ENCODE measurements at regions not wholly inside any gene's neighbourhood (a gene's known extent, or its start where the extent isn't known, plus 50 kb on each side); places are given as distances from the start of the nearest gene placed in this dataset.
"Not testable (repeated sequence)": the region's sequence is repeated elsewhere in the genome, so short reads cannot be mapped to it uniquely, and the experiment has no call there.

DNA sequence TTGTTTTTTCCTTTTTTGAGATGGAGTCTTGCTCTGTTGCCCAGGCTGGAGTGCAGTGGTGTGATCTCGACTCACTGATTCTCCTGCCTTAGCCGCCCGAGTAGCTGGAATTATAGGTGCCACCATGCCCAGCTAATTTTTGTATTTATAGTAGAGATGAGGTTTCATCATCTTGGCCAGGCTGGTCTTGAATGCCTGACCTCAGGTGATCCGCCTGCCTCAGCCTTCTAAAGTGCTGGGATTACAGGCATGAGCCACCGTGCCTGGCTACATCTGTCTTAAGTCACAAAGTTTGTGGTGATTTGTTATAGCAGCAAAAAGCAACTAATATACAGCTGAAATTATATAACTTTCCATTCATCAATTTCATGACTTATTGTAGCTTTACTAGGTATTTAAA lies 198.2 kb downstream of the JCAD start:
- DNase-seq (ENCODE audit: extremely low read depth in 1 of 11, low read depth in 9 of 11, low spot score in 4 of 11) = not testable (repeated sequence)

DNA sequence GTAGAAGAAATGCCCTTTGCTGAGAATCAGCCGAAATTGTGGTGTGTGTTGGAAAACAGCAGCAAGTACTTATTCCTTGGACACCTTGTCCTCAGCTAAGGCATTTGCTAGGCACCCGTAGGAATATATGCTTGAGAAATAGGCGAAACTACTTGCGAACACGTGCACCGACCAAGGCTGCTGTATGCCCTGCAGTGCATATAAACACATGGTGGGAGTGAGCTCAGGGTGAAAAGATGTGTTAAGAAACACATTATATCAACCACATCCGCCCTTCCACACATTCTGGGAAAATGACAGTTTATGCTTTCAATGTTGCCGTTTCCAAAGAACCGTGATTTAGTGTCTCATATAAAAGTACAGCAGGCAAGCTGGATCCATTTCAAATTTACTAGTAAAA lies 199.2 kb downstream of the JCAD start:
- DNase-seq (ENCODE audit: extremely low read depth in 1 of 11, low read depth in 9 of 11, low spot score in 4 of 11) = no peak

DNA sequence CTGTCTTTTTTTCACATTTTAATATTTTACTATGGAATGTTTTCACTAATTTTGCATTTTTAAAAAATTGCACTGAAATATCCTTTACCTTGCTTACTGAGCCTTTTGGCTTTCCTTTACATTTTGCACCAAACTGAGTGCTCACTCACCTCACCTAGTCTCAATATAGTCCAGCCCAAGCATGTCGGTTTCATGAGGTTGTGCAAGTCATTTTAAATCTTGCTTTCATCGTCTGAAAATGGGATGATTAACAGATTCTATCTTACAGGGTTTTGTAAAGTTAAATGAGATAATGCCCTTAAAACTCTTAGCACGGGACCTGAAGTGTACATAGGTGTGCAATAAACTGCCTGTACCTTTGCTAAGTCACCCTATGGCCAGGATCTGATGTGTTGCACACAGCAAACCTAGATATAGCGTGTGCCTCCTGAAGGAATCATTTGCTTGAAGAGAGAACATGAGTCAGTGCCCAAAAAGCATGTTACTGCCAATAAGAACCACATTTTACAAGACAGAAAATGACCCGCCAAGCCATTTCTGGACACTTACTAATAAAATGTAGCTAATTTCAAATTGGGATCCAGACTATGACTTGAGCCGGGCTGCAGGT lies 199.8 kb downstream of the JCAD start:
- DNase-seq (ENCODE audit: extremely low read depth in 1 of 11, low read depth in 9 of 11, low spot score in 4 of 11) = no peak

- DNase-seq (ENCODE audit: extremely low read depth in 1 of 11, low read depth in 9 of 11, low spot score in 4 of 11) = no peak
These were observed 200.6 kb downstream of the JCAD start for GRCh38 chr10:29858702-29859267.

DNA sequence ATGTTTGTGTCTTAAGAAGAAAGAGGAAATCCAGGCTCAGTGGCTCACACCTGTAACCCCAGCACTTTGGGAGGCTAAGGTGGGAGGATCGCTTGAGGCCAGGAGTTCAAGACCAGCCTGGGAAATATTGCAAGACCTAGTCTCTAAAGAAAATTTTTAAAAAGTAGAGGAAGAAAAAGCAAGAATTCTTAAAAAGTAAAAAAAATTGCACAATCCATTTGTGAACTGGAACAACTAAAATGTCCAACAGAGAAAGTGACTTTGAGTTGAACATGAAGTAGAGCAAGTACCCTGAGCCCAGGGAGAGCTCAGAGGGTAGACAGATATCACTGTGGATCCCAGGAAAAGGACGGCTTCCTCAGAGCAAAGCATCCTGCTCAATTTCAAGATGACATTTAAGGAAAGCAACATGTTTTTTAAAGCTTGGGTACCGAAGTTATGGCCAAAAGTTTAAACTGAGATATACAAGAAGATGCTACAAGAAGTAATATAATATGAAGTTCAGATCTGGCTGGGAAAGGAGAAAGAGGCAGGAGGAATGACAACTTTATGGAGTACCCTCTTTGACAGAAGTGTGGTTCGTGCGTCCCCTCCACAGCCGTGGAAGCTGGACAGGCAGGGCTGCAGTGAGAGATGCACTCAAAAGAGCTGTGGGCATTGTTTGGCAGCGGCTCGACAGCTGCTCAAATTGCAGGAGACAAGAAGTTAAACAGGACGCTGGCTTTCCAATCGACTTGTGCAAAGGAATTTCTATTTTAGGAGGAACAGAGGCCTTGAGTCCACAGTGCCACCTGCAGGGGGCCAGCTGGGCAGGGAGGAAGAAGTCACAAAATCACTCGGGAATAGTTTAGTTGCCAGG lies 201.3 kb downstream of the JCAD start:
- DNase-seq (ENCODE audit: extremely low read depth in 1 of 11, low read depth in 9 of 11, low spot score in 4 of 11) = peak in 3 of 11 donors; percentile 34 to 63 (median 47)

DNA sequence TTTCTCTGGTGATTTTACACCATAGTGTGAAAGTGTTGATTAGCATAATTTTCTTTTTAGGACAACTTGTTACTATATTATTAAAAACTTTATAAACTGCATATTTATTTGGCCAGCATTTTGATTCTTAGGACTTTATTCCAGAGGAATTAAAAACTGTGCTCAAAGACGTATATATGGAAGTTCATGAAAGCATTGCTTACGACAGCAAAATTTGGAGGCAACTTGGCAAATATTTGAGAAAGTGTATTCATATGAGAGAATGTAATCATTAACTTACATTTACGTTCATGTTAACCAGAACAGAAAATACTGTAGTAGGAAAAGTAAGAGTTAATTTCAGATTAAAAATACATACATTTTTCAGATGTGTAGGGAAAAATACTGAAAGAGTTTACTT lies 203.1 kb downstream of the JCAD start:
- no peak for DNase-seq (ENCODE audit: extremely low read depth in 1 of 11, low read depth in 9 of 11, low spot score in 4 of 11)

DNA sequence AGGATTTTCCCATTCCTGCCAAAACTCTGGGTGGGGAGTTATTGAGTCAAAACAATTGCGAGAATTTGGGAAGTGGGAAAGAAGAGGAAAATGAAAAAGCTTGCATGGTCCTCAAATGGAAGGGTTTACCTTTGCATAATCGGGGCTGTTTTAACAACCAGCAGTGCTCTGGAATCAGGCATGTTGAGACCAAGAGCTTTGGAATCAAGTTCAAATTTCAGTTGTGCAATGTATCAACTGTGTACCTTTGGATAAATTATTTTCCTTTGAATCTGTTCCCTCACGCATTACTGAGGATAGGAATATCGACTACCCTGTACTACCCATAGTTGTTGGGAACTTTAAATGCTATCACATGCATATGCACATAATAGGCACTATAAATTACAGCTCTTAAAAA lies 205.5 kb downstream of the JCAD start:
- DNase-seq (ENCODE audit: extremely low read depth in 1 of 11, low read depth in 9 of 11, low spot score in 4 of 11) = no peak

GRCh38 chr10:29851241-29851640 lies 208.1 kb downstream of the JCAD start:
- DNase-seq (ENCODE audit: extremely low read depth in 1 of 11, low read depth in 9 of 11, low spot score in 4 of 11) = no peak

GRCh38 chr10:29850371-29850770 lies 209.0 kb downstream of the JCAD start:
- no peak for DNase-seq (ENCODE audit: extremely low read depth in 1 of 11, low read depth in 9 of 11, low spot score in 4 of 11)

- DNase-seq (ENCODE audit: extremely low read depth in 1 of 11, low read depth in 9 of 11, low spot score in 4 of 11) = no peak
These were observed 209.5 kb downstream of the JCAD start for GRCh38 chr10:29849886-29850285.

GRCh38 chr10:29849126-29849833 lies 210.1 kb downstream of the JCAD start:
- DNase-seq (ENCODE audit: extremely low read depth in 1 of 11, low read depth in 9 of 11, low spot score in 4 of 11) = peak in 2 of 11 donors; percentile 43 to 44

- no peak for DNase-seq (ENCODE audit: extremely low read depth in 1 of 11, low read depth in 9 of 11, low spot score in 4 of 11)
These were observed 212.1 kb upstream of the SVIL start for GRCh38 chr10:29846881-29847280.

GRCh38 chr10:29845166-29845565 lies 210.4 kb upstream of the SVIL start:
- no peak for DNase-seq (ENCODE audit: extremely low read depth in 1 of 11, low read depth in 9 of 11, low spot score in 4 of 11)

- DNase-seq (ENCODE audit: extremely low read depth in 1 of 11, low read depth in 9 of 11, low spot score in 4 of 11) = no peak
These were observed 208.4 kb upstream of the SVIL start for GRCh38 chr10:29843143-29843542.

DNA sequence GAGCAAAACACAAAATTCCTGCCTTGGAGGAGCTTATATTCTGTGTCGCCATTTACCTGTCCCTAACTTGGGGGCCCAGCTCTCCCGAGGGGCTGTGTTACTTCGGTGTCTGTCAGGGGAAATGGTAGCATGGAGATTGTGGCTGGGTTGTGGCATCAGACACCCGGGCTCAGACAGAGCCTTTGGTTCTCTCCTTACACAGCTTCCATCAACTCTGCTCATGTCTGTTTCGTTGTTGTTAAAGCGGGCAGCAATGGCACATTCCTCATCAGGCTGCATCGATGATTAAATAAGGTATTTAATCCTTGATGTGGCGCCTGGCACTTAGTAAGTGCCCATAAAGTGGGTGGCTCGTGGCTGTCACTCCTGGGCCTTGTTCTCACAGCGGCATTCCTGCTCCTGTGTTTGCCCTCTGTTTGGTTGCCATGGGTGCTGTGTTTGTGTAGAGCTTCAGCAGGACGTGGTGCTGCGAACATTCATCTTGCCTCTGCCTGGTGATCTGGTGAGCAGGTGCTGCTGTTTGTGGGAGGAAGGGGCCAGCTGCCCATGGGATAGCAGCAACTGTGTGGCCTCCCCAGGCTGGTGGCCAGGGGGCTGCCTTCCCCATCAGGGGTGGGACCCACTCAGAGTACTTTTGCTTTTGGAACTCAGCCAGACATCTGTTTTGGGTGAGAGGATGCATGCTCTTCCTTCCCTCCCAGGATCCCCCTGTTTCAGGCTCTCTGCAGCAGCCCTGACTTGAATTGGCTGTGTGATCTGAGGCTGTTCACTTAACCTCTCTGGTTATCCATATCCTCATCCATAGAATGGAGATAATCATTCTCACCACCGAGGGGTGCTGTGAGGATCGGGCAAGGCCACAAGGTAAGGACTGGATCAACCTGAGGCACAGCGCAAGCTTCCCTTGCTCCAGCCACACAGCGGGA lies 207.2 kb upstream of the SVIL start:
- DNase-seq (ENCODE audit: extremely low read depth in 1 of 11, low read depth in 9 of 11, low spot score in 4 of 11) = peak in 5 of 11 donors; percentile 26 to 59 (median 44)

GRCh38 chr10:29840516-29841276 lies 205.9 kb upstream of the SVIL start:
- DNase-seq (ENCODE audit: extremely low read depth in 1 of 11, low read depth in 9 of 11, low spot score in 4 of 11) = no peak

DNA sequence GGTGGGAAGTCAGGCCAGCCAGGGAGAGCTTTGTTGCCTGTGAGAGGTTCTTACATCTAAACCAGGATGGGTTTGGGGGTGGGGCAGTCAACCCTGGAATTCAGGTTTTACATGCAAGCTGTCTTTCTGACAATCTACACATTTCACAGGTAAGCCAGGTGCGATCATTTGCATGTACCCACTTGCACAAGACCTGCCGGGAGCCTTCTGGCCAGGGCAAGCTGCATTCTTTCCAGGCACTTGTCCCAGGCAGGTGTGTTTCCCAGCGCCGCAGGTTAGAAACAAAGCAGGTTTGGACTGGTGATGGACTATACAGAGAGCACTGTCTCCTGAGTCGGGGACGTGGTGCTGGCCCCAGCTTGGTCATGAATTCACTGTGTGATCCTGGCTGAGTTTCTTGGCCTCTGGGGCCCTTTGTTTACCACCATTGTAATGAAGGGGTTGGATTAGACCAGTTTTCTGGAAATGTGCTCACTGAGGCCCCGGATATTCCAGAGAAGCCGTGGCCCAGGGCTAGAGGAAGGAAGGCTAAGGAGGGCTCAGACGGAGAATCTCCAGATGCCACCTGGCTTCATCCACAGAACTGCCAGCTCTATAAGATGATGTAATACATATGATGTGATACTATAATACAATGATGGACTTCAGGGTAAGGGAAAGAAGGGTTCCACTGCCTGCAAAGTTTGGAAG lies 205.2 kb upstream of the SVIL start:
- no peak for DNase-seq (ENCODE audit: extremely low read depth in 1 of 11, low read depth in 9 of 11, low spot score in 4 of 11)

Measured in renal cortex interstitium (tissue), 11 donors.